ENCODE measurements at regions not wholly inside any gene's neighbourhood (a gene's known extent, or its start where the extent isn't known, plus 50 kb on each side); places are given as distances from the start of the nearest gene placed in this dataset.

- Histone ChIP-seq H3K27me3 (no peaks in the 10 kb centered on the region), H3K4me1 (ENCODE audit: low read depth) (no peaks in the 10 kb centered on the region), H3K4me3 (no peak overlapping the region), H3K27ac (no peak overlapping the region), H3K9me3 (ENCODE audit: low read depth) (no peaks in the 10 kb centered on the region), H3K36me3 (no peaks in the 10 kb centered on the region)
- TF ChIP-seq, protein P1, sequence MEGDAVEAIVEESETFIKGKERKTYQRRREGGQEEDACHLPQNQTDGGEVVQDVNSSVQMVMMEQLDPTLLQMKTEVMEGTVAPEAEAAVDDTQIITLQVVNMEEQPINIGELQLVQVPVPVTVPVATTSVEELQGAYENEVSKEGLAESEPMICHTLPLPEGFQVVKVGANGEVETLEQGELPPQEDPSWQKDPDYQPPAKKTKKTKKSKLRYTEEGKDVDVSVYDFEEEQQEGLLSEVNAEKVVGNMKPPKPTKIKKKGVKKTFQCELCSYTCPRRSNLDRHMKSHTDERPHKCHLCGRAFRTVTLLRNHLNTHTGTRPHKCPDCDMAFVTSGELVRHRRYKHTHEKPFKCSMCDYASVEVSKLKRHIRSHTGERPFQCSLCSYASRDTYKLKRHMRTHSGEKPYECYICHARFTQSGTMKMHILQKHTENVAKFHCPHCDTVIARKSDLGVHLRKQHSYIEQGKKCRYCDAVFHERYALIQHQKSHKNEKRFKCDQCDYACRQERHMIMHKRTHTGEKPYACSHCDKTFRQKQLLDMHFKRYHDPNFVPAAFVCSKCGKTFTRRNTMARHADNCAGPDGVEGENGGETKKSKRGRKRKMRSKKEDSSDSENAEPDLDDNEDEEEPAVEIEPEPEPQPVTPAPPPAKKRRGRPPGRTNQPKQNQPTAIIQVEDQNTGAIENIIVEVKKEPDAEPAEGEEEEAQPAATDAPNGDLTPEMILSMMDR (IDR thresholded peaks at IDR 0.05; ENCODE audit: low read depth, low read length), result no peak
- DNase-seq (ENCODE audit: low read depth in 1 of 2, low spot score in 1 of 2), result no peak
These were observed 114.8 kb downstream of the TBXT start for GRCh38 chr6:166052837-166053236.

DNA sequence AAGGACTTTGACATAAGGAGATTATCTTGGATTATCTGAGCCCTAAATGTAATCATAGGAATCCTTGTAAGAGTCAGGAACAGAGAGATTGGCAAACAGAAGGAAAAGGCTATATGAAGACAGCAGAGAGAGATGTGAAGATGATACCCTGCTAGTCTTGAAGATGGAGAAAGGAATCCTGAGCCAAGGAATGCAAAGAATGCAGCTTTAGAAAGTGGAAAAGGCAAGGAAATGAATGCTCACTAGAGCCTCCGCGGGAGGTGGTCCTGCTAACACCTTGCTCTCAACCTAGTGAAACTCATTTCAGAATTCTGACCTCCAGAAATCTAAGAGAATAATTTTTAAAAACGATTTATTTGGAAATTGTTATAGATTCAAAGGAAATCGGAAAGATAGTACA lies 117.1 kb downstream of the TBXT start:
- Histone ChIP-seq H3K36me3 (no peaks in the 10 kb centered on the region), H3K4me3 (no peak overlapping the region), H3K9me3 (ENCODE audit: low read depth) (no peaks in the 10 kb centered on the region), H3K27me3 (no peaks in the 10 kb centered on the region), H3K27ac (no peak overlapping the region), H3K4me1 (ENCODE audit: low read depth) (no peaks in the 10 kb centered on the region)
- no peak for DNase-seq (ENCODE audit: low read depth in 1 of 2, low spot score in 1 of 2)
- TF ChIP-seq, protein P1 (IDR thresholded peaks at IDR 0.05; ENCODE audit: low read depth, low read length), result no peak

- no peak for DNase-seq (ENCODE audit: low read depth in 1 of 2, low spot score in 1 of 2)
- TF ChIP-seq, protein P1 (IDR thresholded peaks at IDR 0.05; ENCODE audit: low read depth, low read length), result no peak
- Histone ChIP-seq H3K36me3 (no peaks in the 10 kb centered on the region), H3K27ac (no peak overlapping the region), H3K4me3 (no peak overlapping the region), H3K27me3 (no peaks in the 10 kb centered on the region), H3K9me3 (ENCODE audit: low read depth) (no peaks in the 10 kb centered on the region), H3K4me1 (ENCODE audit: low read depth) (no peaks in the 10 kb centered on the region)
These were observed 120.7 kb downstream of the TBXT start for GRCh38 chr6:166046982-166047381.

DNA sequence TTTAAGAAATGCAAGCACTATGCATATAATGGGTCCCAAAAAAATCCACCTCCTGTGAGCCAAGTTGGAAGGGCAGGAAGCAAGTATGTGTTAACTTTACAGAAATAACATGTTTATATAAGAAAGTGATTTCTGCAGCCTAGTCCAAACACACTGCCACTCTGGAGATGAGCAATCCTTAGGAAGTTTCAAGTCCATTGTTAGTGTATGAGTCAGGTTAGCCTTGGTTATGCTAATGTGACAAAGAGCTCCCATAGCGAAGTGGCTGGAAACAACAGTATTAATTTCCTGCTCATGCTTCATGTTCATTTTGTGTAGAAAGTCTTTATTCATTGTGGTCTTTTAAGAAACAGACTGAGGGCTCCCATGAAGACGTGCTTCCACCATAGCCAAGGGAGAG lies 121.4 kb downstream of the TBXT start:
- TF ChIP-seq, protein P1 (IDR thresholded peaks at IDR 0.05; ENCODE audit: low read depth, low read length), result no peak
- H3K36me3 ChIP-seq, result no peaks in the 10 kb centered on the region
- H3K4me3 ChIP-seq, result no peak overlapping the region
- peak in 1 of 2 donors; percentile 86 for DNase-seq (ENCODE audit: low read depth in 1 of 2, low spot score in 1 of 2)
- H3K4me1 ChIP-seq (ENCODE audit: low read depth), result no peaks in the 10 kb centered on the region
- no peaks in the 10 kb centered on the region for H3K27me3 ChIP-seq
- H3K27ac ChIP-seq, result no peak overlapping the region
- no peaks in the 10 kb centered on the region for H3K9me3 ChIP-seq (ENCODE audit: low read depth)

- DNase-seq (ENCODE audit: low read depth in 1 of 2, low spot score in 1 of 2), result no peak
- no peak overlapping the region for H3K4me3 ChIP-seq
- H3K36me3 ChIP-seq, result no peaks in the 10 kb centered on the region
- no peaks in the 10 kb centered on the region for H3K4me1 ChIP-seq (ENCODE audit: low read depth)
- TF ChIP-seq, protein P1 (IDR thresholded peaks at IDR 0.05; ENCODE audit: low read depth, low read length), result no peak
- no peaks in the 10 kb centered on the region for H3K27me3 ChIP-seq
- H3K27ac ChIP-seq, result no peak overlapping the region
- H3K9me3 ChIP-seq (ENCODE audit: low read depth), result no peaks in the 10 kb centered on the region
These were observed 121.8 kb downstream of the TBXT start for GRCh38 chr6:166045860-166046200.
